ENCODE measurements at regions not wholly inside any gene's neighbourhood (a gene's known extent, or its start where the extent isn't known, plus 50 kb on each side); places are given as distances from the start of the nearest gene placed in this dataset.
"Not testable (repeated sequence)": the region's sequence is repeated elsewhere in the genome, so short reads cannot be mapped to it uniquely, and the experiment has no call there.

DNA sequence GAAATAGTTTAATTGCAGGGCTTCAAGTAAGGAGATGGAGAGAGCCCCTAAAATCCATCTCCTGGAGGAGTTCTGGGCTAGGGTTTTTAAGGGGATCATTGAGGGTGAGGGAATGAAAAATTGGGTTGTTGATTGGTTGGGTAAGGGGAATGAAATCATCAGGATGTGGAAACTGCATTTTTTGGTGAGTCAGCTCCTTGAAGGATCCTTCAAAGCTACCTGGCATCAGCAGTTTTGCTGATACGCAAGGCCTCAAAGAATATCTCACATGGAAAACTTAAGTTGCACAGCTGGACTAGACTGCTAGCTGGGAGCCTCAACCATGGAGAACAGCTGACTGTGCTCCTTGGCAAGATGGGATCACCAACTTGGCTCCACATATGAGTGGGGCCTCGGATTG lies 136.7 kb downstream of the FGF10 start:
- DNase-seq (no peak), ATAC-seq (no peak)
- intact Hi-C loops (cut with DNase I, micrococcal nuclease) = no loop called here

DNA sequence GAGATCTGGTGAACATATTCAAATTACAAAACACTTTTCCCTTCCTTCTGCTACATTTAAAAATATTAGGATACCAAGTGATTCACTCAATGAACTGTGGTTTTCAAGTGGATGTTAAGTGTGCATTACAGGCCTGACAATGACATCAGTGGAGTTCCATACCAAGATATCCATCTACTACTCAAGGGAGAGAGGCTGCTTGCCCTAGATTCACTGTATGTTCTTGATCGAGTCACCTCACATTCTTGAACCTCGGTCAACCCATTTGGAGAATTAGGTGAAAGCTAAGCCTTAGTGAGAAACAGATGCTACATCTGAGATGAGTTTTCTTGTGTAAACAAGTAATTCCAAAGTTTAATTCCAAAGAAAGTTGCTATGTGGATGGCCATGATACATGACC lies 142.2 kb downstream of the FGF10 start:
- no peak for ATAC-seq
- DNase-seq = no peak
- intact Hi-C loops (cut with DNase I, micrococcal nuclease) = no loop called here

DNA sequence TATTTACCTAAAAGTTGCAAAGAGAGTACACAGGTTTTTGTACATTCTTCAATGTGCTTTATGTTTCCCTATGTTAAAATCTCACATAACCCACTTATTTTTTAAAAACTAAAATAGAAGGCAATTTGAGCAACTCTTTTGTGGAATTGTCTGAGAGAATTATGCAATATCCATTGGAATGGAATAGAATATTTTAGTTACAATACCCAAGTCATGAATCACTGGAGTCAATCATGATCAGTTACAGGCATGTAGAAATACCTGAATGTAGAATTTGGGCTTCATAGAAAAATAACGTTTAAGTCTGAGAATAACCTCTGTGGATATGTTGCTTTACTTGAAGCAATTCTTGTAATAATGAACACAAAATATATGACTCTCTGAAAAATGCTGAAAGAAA lies 143.3 kb downstream of the FGF10 start:
- ATAC-seq (no peak), DNase-seq (no peak)
- intact Hi-C loops (cut with DNase I, micrococcal nuclease) = no loop called here

DNA sequence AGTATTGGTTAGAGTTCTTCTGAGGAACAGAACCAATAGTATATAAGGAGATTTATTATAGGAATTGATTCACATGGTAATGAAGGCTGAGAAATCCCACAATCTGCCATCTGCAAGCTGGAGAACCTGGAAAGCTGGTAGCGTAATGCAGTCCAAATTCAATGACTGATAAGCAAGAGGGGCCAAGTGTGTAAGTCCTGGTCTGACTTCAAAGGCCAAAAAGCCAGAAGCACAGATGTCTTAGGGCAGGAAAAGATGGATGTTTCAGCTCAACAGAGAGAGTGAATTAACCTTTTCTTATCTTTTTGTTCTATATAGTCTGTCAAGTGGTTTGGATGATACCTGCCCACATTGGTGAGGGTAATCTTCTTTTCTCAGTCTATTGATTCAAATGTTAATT lies 146.4 kb downstream of the FGF10 start:
- no peak for DNase-seq
- no peak for ATAC-seq
- intact Hi-C loops (cut with DNase I, micrococcal nuclease) = no loop called here

GRCh38 chr5:44236040-44236439 lies 153.2 kb downstream of the FGF10 start:
- ATAC-seq = no peak
- no peak for DNase-seq
- intact Hi-C loops (cut with DNase I, micrococcal nuclease) = no loop called here

GRCh38 chr5:44233691-44234090 lies 155.5 kb downstream of the FGF10 start:
- DNase-seq (no peak), ATAC-seq (no peak)
- intact Hi-C loops (cut with DNase I, micrococcal nuclease) = no loop called here

DNA sequence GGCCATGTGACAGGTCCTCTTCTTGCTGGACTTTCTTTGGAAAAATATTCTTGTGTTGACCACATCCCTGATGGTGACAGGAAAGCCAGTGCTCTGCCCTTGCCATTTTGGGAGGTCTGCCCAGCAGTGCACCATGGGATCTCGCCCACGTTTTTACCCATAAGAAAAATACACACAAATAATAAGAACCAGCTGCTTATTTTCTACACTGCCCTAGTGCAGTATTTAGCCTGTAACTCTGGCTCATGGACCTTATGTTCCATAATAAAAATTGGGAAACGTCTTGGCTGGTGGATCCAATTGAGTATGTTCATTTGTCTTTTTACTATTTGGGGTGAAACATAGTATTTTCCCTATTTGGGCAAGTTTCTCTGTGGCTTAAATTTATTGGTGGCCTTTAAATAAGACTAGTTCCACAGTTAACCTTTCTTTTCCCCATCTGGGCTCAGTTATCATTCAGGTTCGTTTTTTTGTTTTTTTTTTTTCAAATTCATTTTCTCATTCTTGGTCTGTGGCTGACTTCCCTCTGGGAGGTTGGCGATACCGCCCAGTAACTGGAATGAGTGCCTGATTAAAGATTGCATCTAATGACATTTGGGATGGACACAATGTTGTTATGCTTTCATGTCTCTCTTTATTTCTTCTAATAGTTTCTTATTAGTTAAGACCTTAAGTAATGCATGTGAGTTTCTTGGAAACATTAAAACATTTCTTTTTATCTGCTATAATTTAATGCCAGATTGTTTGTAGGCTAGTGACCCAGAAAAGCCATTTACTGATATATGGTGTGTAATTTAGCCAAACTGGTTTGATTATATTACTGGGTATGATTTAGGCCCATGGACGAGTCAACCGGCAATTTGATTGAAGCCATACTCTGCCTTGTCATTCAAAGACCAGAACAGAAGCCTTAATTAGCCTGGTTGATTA lies 163.7 kb downstream of the FGF10 start:
- DNase-seq = no peak
- ATAC-seq = no peak
- intact Hi-C loops (cut with DNase I, micrococcal nuclease) = no loop called here

- ATAC-seq (no peak), DNase-seq (no peak)
- intact Hi-C loops (cut with DNase I, micrococcal nuclease) = no loop called here
Measured at GRCh38 chr5:44199408-44199807, 189.8 kb downstream of the FGF10 start.

DNA sequence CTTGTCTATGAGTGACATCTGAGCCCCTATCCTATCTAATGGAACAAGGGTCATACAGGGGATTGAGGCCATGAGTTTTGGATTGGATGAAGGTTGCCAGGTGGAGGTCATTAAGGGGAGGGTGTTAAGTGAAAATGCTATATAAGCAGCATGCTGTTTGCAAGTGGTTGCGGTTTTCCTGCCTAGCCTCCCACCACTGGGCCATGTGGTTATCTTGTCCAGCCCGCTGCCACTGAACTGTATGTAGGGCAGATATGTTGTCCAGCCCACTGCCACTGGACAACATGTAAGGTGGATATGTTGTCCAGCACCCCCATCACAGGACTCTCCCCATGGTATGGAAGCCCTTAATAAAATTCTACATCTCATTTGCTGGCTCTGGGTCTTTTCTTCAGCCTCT lies 200.0 kb downstream of the FGF10 start:
- ATAC-seq = no peak
- no peak for DNase-seq
- intact Hi-C loops (cut with DNase I, micrococcal nuclease) = no loop called here

- DNase-seq (no peak), ATAC-seq (no peak)
- intact Hi-C loops (cut with DNase I, micrococcal nuclease) = no loop called here
Measured at GRCh38 chr5:44187973-44188372, 201.2 kb downstream of the FGF10 start.

GRCh38 chr5:44183753-44184152 lies 205.5 kb downstream of the FGF10 start:
- ATAC-seq (no peak), DNase-seq (no peak)
- intact Hi-C loops (cut with DNase I, micrococcal nuclease) = no loop called here

DNA sequence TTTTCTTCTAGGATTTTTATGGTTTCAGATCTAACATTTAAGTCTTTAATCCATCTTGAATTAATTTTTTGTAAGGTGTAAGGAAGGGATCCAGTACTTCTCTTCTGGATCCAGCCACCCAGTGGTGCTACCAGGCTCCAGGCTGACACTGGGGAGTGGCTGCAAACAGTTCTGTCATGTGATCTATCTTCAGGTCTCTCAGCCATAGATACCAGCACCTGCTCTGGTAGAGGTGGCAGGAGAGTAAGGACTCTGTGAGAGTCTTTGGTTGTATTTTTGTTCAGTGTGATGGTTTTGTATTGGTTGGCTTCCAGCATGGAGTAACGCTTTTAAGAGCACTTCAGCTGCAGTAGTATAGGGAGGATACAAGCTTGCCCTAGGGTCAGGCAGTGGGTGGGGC lies 205.9 kb downstream of the FGF10 start:
- intact Hi-C loops (cut with DNase I, micrococcal nuclease) = no loop called here
- ATAC-seq (no peak), DNase-seq (no peak)

- intact Hi-C loops (cut with DNase I, micrococcal nuclease) = no loop called here
- DNase-seq (no peak), ATAC-seq (no peak)
Measured at GRCh38 chr5:44178414-44178813, 210.8 kb downstream of the FGF10 start.

GRCh38 chr5:44167540-44167939 lies 221.7 kb downstream of the FGF10 start:
- ATAC-seq (no peak), DNase-seq (no peak)
- intact Hi-C loops (cut with DNase I, micrococcal nuclease) = no loop called here

DNA sequence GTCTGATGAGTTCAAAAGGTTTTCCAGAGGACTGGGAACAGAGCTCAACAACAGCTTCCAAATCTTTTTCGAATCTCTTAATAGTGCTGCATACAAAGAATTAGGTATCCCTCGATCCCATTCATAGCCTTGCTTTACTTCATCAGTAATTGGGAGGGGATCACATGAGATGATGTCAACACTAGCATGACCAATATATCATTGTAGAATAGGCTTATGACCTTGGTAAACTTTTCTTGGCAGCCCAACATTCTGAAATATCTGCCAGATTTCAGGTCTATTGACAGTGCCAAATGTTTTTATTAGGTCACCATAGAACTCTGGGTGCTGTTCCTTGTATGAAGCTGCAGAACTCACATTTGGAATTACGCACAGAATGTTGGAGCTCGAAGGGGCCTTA lies 228.9 kb downstream of the FGF10 start:
- intact Hi-C loops (cut with DNase I, micrococcal nuclease) = no loop called here
- no peak for ATAC-seq

DNA sequence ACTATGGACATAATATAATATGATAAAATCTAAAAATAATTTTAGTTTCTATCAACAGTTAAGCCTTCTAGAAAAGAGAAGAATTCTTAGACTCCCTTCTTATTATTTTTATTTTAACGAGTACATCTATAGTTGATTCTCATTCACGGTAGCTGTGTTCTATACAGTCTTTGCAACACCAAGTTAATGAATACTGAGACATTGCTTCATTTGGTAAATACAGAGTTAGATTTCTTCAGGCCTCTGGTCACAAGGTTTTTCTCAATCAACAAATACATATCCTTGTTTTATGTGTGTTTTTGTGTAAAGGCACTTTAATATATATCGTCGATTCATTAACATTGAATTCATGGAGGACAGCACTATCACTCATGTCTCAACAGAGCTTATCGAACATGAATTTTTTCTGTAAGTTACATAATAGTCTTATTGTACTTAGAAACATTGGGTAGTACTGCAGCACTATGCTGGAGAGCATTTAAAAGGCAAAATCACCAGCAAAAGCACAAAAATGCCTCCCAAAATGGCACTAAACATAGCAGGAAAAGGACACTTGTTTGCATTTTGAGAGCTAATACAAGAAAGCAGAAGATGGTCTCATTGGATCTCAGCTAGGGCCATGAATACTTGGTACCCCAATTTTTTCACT lies 239.0 kb downstream of the FGF10 start:
- ATAC-seq (no peak), DNase-seq (no peak)
- intact Hi-C loops (cut with DNase I, micrococcal nuclease) = no loop called here

More for the DNA sequence above, 228.9 kb downstream of the FGF10 start:
- no peak for DNase-seq

DNA sequence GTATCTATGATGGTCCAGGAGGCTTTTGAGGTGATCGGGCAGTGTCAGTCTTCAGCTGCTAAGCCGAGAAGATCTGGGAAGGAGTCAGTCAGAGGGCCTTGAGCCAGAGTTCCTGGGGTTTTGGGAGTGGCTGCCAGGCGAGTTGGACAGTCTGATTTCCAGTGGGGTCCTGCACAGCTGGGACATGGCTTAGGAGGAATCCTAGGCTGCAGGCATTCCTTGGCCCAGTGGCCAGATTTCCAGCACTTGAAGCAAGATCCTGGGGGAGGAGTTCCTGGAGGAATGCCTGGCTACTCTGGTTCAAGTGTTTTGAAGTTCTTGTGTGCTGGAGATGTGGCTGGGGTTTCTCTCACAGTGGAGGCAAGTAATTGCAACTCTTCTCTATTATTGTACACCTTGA lies 271.3 kb downstream of the FGF10 start:
- peak; percentile 27 to 38 for DNase-seq
- ATAC-seq; intact Hi-C loops (cut with DNase I, micrococcal nuclease): not testable (repeated sequence)

GRCh38 chr5:44108232-44108631 lies 281.0 kb downstream of the FGF10 start:
- DNase-seq; intact Hi-C loops (cut with DNase I, micrococcal nuclease); ATAC-seq: not testable (repeated sequence)

DNA sequence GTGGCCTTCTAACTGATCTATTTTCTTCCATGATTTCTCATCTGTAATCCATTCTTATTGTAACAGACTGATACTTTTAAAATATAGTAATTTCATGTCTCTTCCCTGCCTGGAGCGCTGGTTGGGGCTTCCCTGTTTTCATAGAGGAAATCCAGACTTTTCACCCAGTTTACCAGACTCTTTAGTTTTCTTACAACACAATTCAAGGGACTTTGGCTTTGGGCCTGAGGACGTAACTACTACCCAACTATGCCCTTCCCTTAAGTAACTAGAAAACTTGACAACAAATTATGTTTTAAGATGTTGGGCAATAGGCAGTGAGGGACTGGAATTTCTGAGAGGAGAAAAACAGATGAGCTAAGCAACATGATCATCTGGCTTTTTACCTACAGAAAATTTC lies 289.6 kb downstream of the FGF10 start:
- intact Hi-C loops (cut with DNase I, micrococcal nuclease) = no loop called here
- ATAC-seq (no peak), DNase-seq (no peak)

DNA sequence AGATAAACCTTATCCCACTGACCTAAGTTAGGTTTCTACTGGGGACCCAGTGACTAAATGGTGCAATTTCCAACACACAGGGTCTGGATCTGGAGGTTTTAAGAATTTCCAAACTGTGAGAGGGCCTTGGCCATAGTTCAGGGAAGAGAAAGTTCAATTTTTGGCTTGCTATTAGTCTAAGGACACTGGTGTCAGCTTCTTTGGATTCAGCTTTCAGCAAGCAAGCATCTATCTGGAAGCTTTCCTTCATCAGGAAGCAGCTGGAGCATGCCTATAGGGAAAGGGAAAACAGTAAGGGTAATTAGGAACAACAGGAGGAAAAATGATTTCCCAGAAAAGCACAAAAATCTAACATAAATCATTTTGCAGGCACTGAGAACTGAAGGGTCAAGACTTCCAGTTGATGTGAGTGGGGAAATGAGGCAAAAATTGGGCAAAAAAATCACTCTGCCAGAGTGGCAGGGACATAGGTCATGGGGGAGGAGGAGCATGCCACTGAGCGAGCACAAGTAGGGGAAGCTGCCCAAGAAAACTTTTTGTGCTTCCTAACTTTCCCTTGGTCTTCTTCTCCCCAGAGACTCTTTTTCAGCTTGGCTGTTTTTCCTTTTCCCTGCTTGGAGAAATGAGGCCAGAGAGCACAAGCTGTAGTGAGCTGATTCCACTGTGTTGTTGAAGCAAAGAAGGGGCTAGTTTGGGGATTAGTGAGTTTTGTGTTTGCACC lies 299.6 kb downstream of the FGF10 start:
- ATAC-seq (no peak), DNase-seq (no peak)
- intact Hi-C loops (cut with DNase I, micrococcal nuclease) = no loop called here
